ENCODE measurements at regions not wholly inside any gene's neighbourhood (a gene's known extent, or its start where the extent isn't known, plus 50 kb on each side); places are given as distances from the start of the nearest gene placed in this dataset.

GRCh38 chr3:118110211-118110610 lies 924.4 kb downstream of the IGSF11 start:
- TF ChIP-seq CTCF (conservative IDR thresholded peaks at IDR 0.05) (no peak), EZH2 (IDR thresholded peaks at IDR 0.05; ENCODE audit: low read depth) (no peak)

Measured in PC-9 (cell line).